ENCODE measurements at regions not wholly inside any gene's neighbourhood (a gene's known extent, or its start where the extent isn't known, plus 50 kb on each side); places are given as distances from the start of the nearest gene placed in this dataset.
"Not testable (repeated sequence)": the region's sequence is repeated elsewhere in the genome, so short reads cannot be mapped to it uniquely, and the experiment has no call there.

DNA sequence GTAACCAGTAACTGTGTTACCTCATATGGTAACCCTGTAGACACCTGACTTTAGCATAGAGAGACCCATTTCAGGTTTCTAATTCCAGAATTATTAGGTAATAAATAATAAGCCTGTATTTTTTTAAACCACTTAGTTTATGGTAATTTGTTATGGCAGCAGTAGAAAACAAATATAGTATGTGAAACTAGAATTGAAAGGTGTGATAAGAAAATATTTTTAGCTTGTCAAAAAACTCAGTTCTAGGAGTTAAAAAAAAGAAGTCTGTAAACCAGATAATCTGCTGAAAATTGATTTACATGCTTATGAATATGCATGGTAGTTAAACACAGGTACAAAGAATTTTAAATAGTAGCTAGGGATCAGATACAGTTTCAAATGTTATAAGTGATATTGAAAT, 695.0 kb upstream of the GJE1 start:
- no peak for DNase-seq

DNA sequence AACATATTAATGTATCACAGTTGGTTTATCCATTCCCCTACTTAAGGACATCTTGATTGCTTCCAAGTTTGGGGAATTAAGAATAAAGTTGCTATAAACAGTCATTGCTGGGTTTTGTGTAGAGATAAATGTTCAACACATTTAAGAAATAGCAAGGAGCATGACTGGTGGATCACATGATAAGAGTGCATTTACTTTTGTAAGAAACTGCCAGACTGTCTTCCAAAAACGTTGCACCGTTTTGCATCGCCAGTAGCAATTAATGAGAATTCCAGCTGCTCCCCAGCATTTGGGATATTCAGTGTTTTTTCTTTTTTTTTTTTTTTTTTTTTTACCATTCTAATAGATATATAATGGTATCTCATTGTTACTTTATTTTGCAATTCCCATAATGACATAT, 695.7 kb upstream of the GJE1 start:
- no peak for DNase-seq

DNA sequence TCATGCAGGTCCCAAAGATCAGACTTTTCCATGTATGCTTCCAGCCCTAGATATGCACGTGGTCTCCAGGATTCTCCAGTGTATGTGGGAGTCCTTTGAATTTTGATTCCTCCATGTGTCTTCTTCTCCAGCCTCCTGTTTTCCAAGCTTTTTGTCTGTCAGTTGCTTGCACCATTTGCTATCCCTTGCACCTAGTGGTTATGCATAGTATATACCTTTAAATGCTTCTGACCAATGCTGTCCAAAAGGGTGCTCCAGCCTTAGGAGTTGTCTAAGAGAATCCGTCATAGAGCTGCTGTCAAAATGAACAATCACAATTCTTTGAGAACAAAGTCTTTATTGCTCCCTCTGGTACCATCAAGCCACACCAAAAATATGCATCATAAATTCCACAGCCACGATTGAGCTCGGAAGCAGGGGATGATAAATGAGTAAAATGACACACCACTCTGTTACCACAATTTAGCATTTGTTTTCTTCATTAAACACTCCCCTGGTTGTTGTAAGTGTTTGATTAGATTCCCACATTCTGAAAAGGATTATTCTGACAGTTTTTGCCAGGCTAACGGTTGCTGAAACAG, 706.2 kb upstream of the GJE1 start:
- DNase-seq = no peak

DNA sequence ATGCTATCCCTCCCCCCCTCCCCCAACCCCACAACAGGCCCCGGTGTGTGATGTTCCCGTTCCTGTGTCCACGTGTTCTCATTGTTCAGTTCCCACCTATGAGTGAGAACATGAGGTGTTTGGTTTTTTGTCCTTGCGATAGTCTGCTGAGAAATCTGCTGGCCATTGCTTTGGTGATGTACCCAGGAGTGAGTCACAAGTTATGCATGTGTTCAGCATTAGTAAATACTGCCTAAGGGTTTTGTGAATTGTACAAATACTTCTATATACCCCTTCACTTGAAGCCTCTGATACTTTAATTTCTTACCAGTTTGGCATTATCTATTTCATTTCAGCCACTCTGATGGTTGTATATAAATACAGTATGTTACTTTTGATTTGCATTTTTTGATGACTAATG, 711.3 kb upstream of the GJE1 start:
- DNase-seq = no peak

DNA sequence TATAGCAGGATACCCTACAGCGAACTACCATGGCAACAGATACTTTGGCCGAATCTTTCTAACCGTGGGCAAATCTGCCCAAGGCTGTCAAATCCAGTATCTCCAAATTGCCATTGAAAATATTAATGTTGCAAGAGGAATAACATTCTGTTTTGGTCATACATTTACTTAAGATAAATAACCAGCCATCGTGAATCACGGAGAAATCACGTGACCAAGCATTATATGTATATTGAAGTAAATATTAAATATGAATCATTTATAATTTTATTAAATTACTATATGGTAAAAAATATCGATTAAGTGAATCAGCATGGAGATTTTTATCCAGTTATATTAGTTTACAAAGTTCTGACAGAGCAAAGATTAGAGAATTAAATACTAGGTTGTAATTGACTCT, 714.6 kb upstream of the GJE1 start:
- DNase-seq = no peak

DNA sequence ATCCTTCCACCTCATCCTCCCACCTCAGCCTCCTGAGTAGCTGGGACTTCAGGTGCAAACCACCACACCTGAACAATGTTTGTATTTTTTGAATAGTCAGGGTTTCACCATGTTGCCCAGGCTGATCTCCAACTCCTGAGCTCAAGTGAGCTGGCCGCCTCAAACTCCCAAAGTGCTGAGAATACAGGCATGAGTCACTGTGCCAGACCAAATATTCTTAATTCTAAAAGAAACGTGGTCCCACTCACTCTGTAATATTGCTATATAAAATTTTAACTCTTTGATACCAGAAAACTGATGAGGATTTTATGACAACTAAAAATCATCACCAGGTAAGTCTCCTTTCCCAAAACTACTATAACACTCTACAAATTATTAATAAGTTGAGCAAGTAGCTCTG, 716.8 kb upstream of the GJE1 start:
- DNase-seq = no peak

DNA sequence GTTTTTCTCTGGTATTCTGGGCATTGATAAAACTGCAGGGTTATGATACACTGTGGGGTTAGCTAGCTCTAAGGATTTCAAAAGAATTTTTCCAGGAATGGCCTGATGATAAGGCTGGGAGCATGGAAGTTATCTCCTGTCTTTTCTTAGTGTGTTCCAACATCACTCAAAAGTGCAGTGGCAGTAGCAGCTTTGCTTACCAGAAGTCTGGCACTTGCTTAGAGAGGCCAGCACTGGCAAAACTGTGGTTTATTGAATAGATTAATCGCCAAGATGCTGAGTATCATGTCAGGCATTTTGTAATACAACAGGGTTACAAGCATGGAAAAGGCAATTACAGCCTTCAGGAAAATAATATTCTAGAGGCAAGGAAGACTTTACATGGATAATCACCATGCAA, 719.5 kb upstream of the GJE1 start:
- no peak for DNase-seq

DNA sequence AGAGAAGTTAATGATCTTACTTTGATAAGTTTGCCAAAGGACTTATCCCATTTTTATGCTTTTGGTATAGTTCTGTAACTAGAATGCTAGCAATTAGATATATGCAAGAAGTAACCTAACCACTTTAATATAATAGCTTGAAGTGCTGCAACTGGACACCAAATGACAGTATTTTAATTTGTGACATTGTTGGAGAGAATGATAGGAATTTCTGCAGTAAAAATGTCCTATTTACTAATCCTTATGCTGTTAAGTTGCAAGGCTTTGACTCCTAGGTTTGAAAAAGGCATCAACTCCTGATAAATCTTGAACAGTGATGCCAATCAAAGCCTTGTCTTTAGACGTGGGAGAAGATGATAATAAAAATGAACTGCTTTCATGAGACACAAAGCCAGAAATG, 726.0 kb upstream of the GJE1 start:
- DNase-seq = no peak

DNA sequence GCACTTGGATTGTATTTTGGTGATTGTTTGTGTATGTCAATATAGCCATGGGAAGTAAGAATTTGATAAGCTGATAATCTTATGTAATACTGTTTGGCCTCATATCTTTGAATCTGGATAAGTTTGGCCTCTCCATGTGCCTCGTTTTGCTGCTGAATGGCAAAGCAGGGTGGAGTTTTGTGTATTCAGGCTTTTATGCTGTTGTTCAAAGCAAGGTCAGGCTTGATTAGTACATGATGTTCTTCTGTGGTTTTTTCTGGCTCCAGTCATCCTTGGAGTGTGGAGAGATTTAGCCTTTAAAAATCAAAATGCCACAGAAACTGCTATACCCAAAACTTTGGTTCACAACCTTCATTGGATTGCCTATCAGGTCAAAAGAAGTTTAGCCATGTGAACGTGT, 728.9 kb upstream of the GJE1 start:
- DNase-seq = no peak

DNA sequence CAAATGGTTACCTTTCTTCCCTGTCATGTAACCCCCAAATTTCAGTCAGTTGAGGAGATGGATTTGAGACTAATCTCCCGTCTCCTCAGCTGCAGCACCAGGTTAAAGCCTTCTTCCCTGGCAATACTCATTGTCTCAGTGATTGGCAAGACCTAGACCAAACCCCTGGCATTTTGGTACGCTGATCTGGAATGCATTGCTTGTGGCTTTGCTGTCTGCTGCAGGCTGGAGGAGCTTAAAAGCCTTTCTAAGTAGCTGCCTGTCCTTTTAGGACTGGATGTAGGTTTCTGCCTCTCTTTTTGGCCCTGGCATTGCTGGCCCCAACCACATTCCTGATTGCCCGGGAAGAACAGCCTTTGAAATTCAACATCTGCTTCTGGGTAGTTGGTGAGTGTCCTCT, 729.6 kb upstream of the GJE1 start:
- DNase-seq = no peak

DNA sequence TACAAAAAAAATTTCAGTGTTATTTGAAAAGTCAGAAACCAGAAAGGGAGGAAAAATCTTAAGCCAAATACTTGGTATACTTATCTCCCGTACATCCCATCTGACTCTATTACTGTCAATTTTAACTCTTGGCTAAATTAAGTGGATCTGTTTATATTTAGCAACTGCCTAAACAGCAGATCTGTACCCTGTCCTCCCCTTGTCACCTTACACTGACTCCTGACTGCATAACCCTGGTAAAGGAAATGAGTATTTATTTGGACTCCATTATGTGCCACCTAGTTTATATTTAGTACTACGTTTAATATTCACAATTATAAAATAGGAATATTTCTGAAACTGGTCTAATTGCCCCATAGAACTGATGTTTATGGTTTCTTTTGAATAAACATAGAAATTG, 730.2 kb upstream of the GJE1 start:
- DNase-seq = no peak

DNA sequence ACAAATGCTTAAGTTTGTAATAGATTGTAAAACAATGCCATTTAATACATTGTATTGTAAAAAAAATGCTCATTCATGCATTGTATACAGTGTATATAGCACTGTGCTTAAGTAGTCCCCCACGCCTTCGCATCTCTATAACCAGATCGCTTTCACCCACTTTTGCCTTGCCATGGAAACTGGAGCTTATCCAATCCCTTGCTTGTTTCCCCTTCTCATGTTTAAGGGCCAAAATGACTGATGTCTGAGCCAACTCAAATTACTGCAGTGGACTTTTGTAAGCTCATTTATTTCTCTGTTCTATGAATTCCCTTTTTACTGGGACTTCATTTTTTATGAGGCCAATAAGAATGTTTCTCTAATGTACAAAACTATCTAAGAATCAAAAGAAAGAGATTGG, 730.9 kb upstream of the GJE1 start:
- no peak for DNase-seq

DNA sequence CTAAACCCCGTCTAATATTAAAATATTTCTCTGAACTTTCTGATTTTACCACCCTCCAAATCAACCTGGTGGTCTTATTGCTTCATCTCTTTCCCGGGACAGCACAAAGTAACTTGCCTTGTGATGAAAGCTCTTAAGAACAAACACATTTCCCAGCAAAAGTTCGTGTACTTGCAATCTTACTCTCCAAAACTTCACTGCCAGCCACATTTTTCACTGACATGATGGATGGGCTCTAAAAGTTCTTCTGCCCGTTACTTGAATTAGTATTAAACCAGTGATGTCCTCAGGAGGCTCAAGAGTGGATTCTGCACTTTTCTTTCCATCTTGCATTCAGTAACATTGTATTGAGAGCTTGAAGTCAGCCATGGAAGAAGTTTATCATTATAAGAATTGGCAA, 731.6 kb upstream of the GJE1 start:
- no peak for DNase-seq

DNA sequence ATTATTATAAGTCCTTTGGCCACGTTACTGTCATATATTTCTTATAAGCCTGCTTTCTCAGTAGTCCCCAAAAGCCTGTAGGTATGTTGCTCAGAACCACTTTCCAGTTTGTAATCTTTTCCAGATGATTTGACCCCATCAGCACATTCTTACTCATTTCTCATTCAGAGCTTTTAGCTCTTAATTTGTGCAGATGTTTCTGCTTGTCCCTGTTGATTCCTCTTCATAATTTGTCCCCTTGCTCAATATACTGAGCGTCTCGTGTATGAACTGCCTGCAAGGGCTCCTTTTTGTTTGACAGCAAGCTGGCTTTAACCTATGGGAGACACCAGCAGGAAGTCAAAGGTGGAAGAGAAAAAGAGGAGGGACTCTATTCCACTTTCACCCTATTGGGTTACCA, 733.8 kb upstream of the GJE1 start:
- DNase-seq = no peak

DNA sequence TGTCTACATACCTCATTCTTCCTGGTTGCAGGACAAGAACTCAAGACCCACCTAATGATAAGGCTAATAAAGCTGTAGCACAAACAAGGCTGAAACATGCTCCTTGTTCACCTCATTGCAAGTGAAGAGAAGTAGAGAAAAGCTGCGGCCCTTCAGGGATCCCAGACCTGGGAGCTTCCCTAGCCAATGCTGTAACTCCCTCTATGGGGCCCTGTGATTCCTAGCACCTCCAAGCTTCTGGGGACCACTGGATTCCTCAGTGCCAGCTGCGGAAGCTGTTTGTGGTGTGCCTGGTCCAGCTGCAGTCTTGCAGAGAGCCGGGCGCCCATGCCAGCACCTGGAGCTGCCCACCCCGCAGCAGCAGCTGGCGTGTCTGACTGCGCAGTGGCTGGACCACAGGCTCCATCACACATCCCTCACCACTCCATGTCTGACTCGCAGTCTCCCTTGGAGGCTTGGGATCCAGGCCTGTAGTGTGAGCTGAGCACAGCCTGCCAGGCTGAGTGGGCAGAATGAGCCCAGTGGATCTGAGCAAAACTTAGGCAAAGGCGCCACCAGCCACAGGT, 737.2 kb upstream of the GJE1 start:
- DNase-seq = no peak

DNA sequence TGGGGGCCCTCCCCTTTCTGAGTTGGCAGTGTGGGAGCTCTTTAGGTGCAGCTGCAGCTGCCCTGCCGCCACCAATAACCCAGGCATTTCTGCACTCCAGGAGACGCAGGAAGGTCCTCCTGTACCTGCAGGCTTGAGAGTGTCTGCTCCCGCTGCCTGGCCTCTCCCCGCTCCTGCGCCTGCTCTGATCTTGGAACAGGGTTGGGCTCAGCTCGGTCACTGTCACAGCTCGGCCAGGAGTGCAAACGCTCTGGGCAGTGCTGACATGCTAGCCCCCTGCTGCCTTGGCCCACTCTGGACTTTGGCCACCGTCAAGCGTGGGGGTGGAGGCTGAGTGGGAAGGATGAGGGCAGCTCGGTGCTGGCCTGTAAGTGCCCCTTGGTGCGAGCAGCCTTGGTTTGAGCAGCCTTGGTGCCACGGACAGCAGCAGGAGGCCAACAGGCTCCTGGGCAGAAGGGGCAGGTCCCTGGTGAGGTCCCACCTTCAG, 738.1 kb upstream of the GJE1 start:
- DNase-seq = no peak

DNA sequence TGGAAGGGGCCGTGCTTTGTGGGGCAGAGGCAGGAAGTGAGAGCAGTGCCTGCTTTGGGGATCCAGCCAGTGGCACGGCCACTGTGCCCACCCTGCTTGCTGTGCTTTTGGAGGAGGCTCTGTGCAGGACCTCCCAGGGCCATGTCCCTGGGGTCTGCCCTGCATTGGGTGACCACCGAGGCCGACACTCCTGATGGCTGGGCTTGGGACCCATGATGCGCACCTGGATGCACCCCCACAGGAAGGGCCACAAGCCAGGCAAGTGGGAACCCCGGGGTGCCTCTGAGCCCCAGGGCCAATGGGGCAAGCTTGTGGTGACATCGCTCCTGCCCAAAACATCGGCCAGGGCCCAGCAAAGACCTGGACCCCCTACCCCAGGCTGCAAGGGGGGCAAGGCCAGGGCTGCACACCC, 738.6 kb upstream of the GJE1 start:
- no peak for DNase-seq

DNA sequence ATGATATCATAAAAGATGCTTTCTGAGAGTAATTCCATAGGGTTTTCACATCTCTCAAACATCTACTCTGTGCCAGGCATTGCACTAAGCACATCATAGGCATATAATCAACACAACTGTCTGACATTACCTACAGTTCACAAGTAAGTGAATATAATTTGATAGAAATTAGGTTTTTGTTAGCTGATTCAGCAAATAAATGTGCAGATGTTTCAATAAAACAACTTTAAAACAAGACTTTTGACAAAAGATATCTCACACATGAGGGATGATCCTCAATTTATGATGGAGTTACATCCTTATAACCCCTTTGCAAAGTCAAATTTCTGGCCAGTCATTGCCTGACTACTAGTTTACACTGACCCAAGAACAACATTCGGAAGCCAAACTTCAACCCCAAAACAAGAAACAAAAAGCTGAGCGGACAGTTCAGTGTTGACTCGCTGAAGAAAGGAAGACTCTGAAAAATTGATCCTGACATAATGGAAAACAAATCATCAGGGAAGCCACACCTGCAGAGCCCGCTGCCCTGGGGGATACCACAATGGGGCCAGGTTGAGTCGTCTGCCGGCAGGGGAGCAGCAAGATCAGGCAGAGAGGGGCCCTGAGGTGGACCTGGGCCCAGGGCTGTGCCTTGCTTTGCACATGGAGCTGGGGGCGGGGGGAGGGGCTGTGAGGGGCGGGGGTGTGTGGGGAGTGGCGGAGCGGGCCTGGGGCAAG, 739.2 kb upstream of the GJE1 start:
- no peak for DNase-seq

DNA sequence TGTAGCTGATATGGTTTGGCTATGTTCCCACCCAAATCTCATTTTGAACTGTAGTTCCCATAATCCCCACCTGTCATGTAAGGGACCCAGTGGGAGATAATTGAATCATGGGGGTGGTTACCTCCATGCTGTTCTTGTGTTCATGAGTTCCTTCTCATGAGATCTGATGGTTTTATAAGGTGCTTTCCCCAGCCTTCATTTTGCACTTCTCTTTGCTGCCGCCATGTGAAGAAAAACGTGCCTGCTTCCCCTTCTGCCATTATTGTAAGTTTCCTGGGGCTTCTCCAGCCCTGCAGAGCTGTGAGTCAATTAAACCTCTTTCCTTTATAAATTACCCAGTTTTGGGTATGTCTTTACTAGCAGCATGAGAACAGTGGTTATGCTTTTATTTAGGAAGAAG, 741.6 kb upstream of the GJE1 start:
- not testable (repeated sequence) for DNase-seq

DNA sequence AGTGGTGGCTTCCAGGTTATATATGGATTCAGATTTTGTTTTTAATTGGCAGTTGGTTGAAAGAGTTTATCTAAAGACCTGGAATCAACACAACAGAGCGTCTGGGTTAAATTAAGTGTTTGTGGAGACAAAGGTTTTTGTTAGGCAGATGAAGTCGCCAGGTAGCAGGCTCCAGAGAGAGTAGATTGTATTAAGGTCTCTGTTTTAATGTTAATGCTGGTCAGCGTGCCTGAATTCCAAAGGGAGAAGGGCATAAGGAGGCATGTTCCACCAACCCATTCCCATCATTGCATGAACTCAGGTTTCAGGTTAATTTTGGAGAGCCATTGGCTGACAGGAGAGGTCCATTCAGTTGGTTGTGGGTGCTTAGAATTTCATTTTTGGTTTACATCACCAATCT, 744.1 kb upstream of the GJE1 start:
- no peak for DNase-seq

DNA sequence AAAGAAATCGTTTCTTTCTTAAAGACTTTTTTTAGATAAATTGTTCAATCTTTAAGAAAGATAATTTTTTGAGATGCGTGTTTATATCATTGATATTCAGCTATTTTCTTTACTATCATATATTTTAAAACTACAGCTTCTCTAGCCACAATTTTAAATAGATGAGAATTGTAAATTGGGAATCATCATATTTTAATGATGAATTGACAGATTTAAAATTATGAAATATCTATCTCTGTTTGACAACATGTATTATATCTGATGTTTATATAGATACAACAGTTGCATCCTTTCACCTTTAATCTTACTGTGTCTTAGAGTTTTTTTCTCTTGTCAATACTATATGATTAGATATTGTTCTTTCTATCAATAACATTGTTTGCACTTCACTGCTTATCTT, 762.3 kb upstream of the GJE1 start:
- DNase-seq = no peak

DNA sequence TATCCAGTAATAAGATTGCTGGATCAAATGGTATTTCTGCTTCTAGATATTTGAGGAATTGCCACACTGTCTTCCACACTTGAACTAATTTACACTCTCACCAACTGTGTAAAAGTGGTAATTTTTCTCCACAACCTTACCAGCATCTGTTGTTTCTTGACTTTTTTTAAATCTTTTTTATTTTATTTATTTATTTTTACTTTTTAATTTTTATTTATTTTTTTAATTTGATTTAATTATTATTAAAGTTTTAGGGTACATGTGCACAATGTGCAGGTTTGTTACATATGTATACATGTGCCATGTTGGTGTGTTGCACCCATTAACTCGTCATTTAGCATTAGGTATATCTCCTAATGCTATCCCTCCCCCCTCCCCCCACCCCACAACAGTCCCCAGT, 765.9 kb upstream of the GJE1 start:
- not testable (repeated sequence) for DNase-seq

DNA sequence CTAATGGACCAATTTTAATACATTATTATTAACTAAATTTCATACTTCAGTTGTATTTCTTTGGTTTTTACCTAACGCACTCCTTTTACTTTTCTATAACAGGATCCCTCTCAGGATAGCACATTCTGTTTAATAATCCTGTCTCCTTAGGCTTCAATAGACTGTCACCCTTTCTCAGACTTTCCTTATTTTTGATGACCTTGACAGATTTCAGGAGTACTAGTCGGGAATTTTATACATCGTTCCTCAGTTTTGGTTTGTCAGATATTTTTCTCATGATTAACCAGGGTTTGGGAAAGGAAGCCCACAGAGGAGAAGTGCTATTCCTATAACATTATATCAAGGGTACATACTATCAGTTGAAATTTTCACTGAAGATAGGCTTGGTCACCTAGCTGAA, 768.0 kb upstream of the GJE1 start:
- DNase-seq = no peak

DNA sequence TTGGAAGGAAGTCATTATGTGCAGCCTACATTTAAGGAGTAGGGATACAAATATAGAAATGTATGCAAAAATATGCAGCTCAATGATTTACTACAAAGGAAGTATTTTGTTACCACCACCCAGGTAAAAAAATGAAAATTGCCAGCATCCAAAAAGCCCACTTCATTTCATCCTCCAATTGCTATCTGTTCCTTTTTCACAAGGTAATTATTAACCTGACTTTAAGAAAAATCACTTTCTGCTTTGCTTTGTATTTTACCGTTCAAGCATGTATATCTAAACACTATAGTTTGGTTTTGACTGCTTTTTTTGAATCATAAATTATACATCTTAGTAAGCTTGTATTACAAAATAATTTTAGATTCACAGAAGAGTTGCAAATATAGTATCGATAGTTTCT, 768.5 kb upstream of the GJE1 start:
- DNase-seq = no peak

DNA sequence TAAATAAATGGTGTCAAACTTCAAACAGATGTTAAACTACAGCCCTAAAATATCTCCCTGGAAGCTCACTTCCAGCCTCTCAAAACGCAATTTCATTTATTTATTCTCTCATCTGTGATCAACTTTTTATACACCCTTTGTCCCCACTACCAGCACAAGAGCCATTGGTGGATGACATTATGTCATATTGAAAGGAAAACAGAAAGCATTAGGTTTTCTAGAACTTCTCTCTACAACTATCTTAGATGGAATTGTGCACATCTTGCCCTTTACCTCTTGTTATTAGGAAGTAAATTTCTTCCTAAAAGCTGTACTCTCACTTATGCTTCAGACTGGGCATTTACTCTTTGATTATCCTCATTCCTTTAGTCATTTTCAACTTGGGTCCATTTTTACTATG, 771.2 kb upstream of the GJE1 start:
- DNase-seq = no peak

All from NCI-H526 (cell line).